ENCODE measurements at regions not wholly inside any gene's neighbourhood (a gene's known extent, or its start where the extent isn't known, plus 50 kb on each side); places are given as distances from the start of the nearest gene placed in this dataset.

DNA sequence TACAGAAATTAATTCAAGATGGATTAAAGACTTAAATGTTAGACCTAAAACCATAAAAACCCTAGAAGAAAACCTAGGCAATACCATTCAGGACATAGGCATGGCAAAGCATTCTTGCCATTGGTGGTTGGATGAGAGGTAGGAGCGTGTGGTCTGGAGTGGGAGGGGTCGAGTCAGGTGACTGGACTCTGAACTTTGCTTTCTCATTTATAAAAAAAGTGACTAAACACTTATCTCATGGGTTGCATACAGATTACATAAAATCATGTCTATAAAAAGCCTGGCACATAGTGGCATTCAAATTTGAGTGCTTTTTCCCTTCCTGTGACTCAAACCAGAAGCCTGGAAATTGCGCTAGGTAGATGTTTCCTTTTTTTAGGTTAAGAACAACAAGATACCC lies 159.7 kb upstream of the SHISA6 start (continued):
- TF ChIP-seq, protein P1, sequence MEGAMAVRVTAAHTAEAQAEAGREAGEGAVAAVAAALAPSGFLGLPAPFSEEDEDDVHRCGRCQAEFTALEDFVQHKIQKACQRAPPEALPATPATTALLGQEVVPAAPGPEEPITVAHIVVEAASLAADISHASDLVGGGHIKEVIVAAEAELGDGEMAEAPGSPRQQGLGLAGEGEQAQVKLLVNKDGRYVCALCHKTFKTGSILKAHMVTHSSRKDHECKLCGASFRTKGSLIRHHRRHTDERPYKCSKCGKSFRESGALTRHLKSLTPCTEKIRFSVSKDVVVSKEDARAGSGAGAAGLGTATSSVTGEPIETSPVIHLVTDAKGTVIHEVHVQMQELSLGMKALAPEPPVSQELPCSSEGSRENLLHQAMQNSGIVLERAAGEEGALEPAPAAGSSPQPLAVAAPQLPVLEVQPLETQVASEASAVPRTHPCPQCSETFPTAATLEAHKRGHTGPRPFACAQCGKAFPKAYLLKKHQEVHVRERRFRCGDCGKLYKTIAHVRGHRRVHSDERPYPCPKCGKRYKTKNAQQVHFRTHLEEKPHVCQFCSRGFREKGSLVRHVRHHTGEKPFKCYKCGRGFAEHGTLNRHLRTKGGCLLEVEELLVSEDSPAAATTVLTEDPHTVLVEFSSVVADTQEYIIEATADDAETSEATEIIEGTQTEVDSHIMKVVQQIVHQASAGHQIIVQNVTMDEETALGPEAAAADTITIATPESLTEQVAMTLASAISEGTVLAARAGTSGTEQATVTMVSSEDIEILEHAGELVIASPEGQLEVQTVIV (CRISPR knock-in tag; IDR thresholded peaks at IDR 0.05; ENCODE audit: borderline replicate concordance): no peak
- TF ChIP-seq RFX5 (IDR thresholded peaks at IDR 0.05; ENCODE audit: low read depth, low read length): no peak
- no peak for TF ChIP-seq HDAC1 (IDR thresholded peaks at IDR 0.05)
- TF ChIP-seq U2AF2 (optimal IDR thresholded peaks at IDR 0.05; ENCODE audit: low read depth, low read length): no peak
- TF ChIP-seq, protein P2, sequence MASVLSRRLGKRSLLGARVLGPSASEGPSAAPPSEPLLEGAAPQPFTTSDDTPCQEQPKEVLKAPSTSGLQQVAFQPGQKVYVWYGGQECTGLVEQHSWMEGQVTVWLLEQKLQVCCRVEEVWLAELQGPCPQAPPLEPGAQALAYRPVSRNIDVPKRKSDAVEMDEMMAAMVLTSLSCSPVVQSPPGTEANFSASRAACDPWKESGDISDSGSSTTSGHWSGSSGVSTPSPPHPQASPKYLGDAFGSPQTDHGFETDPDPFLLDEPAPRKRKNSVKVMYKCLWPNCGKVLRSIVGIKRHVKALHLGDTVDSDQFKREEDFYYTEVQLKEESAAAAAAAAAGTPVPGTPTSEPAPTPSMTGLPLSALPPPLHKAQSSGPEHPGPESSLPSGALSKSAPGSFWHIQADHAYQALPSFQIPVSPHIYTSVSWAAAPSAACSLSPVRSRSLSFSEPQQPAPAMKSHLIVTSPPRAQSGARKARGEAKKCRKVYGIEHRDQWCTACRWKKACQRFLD (CRISPR knock-in tag; IDR thresholded peaks at IDR 0.05): no peak
- TF ChIP-seq, protein P3, sequence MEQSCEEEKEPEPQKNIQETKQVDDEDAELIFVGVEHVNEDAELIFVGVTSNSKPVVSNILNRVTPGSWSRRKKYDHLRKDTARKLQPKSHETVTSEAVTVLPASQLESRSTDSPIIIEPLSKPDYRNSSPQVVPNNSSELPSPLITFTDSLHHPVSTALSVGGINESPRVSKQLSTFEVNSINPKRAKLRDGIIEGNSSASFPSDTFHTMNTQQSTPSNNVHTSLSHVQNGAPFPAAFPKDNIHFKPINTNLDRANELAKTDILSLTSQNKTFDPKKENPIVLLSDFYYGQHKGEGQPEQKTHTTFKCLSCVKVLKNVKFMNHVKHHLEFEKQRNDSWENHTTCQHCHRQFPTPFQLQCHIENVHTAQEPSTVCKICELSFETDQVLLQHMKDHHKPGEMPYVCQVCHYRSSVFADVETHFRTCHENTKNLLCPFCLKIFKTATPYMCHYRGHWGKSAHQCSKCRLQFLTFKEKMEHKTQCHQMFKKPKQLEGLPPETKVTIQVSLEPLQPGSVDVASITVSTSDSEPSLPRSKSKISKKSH (CRISPR knock-in tag; IDR thresholded peaks at IDR 0.05): no peak
- no peak for TF ChIP-seq CHD4 (IDR thresholded peaks at IDR 0.05; ENCODE audit: insufficient read depth, insufficient replicate concordance, low read depth, low read length, poor library complexity, severe bottlenecking)
- no peak for TF ChIP-seq ZNF253 (CRISPR knock-in tag; conservative IDR thresholded peaks at IDR 0.05)
